GM19455 (cell line): ENCODE measurements at regions not wholly inside any gene's neighbourhood (a gene's known extent, or its start where the extent isn't known, plus 50 kb on each side); places are given as distances from the start of the nearest gene placed in this dataset.

Experiments used
- ATAC-seq: cut with Tn5 transposase; IDR thresholded peaks from one replicate; pipeline ENCODE4 v1.9.1; 2021; ENCODE audit not compliant: unreplicated experiment

- no peak for ATAC-seq
Observed at GRCh38 chr11:10619131-10619680, 50.7 kb upstream of the LYVE1 start.

DNA sequence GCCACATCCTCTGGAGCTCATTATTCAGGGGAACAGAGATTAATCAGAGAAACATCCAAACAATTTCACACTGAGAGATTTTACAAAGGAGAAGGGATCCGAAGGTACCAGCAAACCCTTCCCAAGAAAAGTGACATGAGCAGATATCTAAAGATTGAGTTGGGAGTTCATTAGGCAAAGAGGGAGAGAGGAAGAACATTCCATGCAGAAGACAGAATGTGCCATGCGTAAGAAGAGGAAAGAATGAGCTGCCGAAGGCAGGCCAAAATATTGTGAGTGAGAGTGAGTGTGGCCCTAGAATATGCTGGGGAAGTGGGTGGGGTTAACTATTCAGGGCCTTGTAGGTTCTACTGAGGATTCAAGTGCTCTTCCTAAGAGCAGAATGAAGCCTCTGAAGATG lies 50.0 kb upstream of the LYVE1 start:
- no peak for ATAC-seq
